ENCODE measurements at regions not wholly inside any gene's neighbourhood (a gene's known extent, or its start where the extent isn't known, plus 50 kb on each side); places are given as distances from the start of the nearest gene placed in this dataset.

DNA sequence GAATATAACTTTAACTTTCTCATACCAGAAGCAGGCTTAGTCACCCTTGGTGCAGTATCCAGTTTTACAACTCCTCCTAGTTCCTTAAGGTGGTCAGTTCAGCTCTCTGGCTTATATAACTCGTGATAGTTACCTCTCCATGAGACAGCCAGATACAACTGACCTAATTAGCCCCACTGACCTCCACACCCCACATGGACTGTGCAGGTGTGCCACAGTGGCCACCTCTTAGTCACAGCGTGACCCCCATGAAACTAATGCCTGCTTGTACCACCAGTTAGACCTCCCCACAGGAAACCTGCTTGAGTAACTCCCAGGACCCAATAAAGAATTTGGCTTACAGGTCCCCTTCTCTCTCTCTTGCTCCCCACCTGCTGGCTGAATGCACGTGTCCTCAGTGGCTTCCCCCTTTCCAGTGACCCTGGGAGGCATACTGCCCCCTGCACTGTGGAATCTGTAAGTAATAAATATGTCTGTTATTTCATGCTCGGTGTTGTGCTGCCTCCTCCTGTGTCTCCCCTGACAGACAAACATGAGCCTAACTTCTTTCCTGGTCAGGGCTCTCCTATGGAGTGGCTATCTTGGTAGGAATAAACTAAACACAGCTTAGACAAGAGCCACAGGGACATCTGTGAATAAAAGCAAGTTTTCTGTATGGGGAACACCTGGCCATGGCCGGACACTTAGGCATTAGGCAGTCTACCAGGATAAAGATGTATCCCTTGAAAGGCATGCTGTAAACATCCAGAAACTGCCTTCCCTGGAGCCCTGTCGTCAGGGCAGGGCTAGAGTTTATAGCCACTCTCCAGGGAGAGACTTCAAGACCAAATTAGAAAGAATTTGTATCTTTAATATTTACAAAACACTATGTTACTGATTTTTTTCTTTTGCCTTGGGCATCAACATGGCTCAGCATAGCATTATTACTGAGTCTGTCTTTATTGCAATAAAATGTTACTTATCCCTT is 209.7 kb upstream of the BOD1L1 start:
- Histone ChIP-seq H3K4me1 (ENCODE audit: control insufficient read depth, insufficient read depth, low read length) (no peaks in the 10 kb centered on the region), H3K9me3 (ENCODE audit: control insufficient read depth, insufficient read depth, low read depth, low read length) (no peaks in the 10 kb centered on the region), H3K27ac (ENCODE audit: extremely low read depth, low read depth, low read length) (no peak overlapping the region), H3K4me3 (ENCODE audit: low read depth, low read length) (no peak overlapping the region), H3K36me3 (ENCODE audit: control insufficient read depth in 2 of 2, insufficient read depth in 1 of 2, low read length in 2 of 2) (no peaks in the 10 kb centered on the region)
- CTCF ChIA-PET: no interaction called here
- TF ChIP-seq ZNF146 (tag by site-specific recombination; IDR thresholded peaks at IDR 0.05) (no peak), ZBTB20 (tag by site-specific recombination; IDR thresholded peaks at IDR 0.05) (no peak), ZNF24 (tag by site-specific recombination; IDR thresholded peaks at IDR 0.05) (no peak)
- POLR2A ChIA-PET: no interaction called here

- Histone ChIP-seq H3K9me3 (ENCODE audit: control insufficient read depth, insufficient read depth, low read depth, low read length) (no peaks in the 10 kb centered on the region), H3K36me3 (ENCODE audit: control insufficient read depth in 2 of 2, insufficient read depth in 1 of 2, low read length in 2 of 2) (no peaks in the 10 kb centered on the region), H3K4me3 (ENCODE audit: low read depth, low read length) (no peak overlapping the region), H3K27ac (ENCODE audit: extremely low read depth, low read depth, low read length) (no peak overlapping the region), H3K4me1 (ENCODE audit: control insufficient read depth, insufficient read depth, low read length) (no peaks in the 10 kb centered on the region)
- TF ChIP-seq ZNF341 (tag by site-specific recombination; IDR thresholded peaks at IDR 0.05; ENCODE audit: low read depth): no peak
- no peak for TF ChIP-seq ZXDB (tag by site-specific recombination; IDR thresholded peaks at IDR 0.05)
- no peak for TF ChIP-seq FEZF1 (tag by site-specific recombination; IDR thresholded peaks at IDR 0.05)
- no peak for TF ChIP-seq ZNF248 (tag by site-specific recombination; IDR thresholded peaks at IDR 0.05)
- no peak for TF ChIP-seq ZBTB20 (tag by site-specific recombination; IDR thresholded peaks at IDR 0.05)
- TF ChIP-seq, protein P1, sequence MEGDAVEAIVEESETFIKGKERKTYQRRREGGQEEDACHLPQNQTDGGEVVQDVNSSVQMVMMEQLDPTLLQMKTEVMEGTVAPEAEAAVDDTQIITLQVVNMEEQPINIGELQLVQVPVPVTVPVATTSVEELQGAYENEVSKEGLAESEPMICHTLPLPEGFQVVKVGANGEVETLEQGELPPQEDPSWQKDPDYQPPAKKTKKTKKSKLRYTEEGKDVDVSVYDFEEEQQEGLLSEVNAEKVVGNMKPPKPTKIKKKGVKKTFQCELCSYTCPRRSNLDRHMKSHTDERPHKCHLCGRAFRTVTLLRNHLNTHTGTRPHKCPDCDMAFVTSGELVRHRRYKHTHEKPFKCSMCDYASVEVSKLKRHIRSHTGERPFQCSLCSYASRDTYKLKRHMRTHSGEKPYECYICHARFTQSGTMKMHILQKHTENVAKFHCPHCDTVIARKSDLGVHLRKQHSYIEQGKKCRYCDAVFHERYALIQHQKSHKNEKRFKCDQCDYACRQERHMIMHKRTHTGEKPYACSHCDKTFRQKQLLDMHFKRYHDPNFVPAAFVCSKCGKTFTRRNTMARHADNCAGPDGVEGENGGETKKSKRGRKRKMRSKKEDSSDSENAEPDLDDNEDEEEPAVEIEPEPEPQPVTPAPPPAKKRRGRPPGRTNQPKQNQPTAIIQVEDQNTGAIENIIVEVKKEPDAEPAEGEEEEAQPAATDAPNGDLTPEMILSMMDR (tag by site-specific recombination; IDR thresholded peaks at IDR 0.05): no peak
- TF ChIP-seq ZNF138 (tag by site-specific recombination; IDR thresholded peaks at IDR 0.05; ENCODE audit: borderline replicate concordance): no peak
- CTCF ChIA-PET: no interaction called here
- POLR2A ChIA-PET: no interaction called here
These were observed 213.1 kb upstream of the BOD1L1 start for GRCh38 chr4:13840502-13841190.

GRCh38 chr4:13844740-13845139 is 217.2 kb upstream of the BOD1L1 start:
- H3K4me1 ChIP-seq (ENCODE audit: control insufficient read depth, insufficient read depth, low read length): no peaks in the 10 kb centered on the region
- TF ChIP-seq, protein P2, sequence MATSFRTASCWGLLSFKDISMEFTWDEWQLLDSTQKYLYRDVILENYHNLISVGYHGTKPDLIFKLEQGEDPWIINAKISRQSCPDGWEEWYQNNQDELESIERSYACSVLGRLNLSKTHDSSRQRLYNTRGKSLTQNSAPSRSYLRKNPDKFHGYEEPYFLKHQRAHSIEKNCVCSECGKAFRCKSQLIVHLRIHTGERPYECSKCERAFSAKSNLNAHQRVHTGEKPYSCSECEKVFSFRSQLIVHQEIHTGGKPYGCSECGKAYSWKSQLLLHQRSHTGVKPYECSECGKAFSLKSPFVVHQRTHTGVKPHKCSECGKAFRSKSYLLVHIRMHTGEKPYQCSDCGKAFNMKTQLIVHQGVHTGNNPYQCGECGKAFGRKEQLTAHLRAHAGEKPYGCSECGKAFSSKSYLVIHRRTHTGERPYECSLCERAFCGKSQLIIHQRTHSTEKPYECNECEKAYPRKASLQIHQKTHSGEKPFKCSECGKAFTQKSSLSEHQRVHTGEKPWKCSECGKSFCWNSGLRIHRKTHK (tag by site-specific recombination; IDR thresholded peaks at IDR 0.05): no peak
- TF ChIP-seq, protein P3, sequence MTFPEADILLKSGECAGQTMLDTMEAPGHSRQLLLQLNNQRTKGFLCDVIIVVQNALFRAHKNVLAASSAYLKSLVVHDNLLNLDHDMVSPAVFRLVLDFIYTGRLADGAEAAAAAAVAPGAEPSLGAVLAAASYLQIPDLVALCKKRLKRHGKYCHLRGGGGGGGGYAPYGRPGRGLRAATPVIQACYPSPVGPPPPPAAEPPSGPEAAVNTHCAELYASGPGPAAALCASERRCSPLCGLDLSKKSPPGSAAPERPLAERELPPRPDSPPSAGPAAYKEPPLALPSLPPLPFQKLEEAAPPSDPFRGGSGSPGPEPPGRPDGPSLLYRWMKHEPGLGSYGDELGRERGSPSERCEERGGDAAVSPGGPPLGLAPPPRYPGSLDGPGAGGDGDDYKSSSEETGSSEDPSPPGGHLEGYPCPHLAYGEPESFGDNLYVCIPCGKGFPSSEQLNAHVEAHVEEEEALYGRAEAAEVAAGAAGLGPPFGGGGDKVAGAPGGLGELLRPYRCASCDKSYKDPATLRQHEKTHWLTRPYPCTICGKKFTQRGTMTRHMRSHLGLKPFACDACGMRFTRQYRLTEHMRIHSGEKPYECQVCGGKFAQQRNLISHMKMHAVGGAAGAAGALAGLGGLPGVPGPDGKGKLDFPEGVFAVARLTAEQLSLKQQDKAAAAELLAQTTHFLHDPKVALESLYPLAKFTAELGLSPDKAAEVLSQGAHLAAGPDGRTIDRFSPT (tag by site-specific recombination; IDR thresholded peaks at IDR 0.05): no peak
- TF ChIP-seq GLIS2 (tag by site-specific recombination; IDR thresholded peaks at IDR 0.05): no peak
- no peak for TF ChIP-seq ZNF248 (tag by site-specific recombination; IDR thresholded peaks at IDR 0.05)
- no peak for TF ChIP-seq ZBTB1 (tag by site-specific recombination; IDR thresholded peaks at IDR 0.05)
- no peak for TF ChIP-seq ZNF302 (tag by site-specific recombination; IDR thresholded peaks at IDR 0.05; ENCODE audit: low read depth)
- TF ChIP-seq, protein P4, sequence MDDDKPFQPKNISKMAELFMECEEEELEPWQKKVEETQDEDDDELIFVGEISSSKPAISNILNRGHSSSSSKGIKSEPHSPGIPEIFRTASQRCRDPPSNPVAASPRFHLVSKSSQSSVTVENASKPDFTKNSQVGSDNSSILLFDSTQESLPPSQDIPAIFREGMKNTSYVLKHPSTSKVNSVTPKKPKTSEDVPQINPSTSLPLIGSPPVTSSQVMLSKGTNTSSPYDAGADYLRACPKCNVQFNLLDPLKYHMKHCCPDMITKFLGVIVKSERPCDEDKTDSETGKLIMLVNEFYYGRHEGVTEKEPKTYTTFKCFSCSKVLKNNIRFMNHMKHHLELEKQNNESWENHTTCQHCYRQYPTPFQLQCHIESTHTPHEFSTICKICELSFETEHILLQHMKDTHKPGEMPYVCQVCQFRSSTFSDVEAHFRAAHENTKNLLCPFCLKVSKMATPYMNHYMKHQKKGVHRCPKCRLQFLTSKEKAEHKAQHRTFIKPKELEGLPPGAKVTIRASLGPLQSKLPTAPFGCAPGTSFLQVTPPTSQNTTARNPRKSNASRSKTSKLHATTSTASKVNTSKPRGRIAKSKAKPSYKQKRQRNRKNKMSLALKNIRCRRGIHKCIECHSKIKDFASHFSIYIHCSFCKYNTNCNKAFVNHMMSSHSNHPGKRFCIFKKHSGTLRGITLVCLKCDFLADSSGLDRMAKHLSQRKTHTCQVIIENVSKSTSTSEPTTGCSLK (tag by site-specific recombination; IDR thresholded peaks at IDR 0.05): no peak
- H3K9me3 ChIP-seq (ENCODE audit: control insufficient read depth, insufficient read depth, low read depth, low read length): no peaks in the 10 kb centered on the region
- H3K36me3 ChIP-seq (ENCODE audit: control insufficient read depth in 2 of 2, insufficient read depth in 1 of 2, low read length in 2 of 2): no peaks in the 10 kb centered on the region
- POLR2A ChIA-PET: no interaction called here
- H3K27ac ChIP-seq (ENCODE audit: extremely low read depth, low read depth, low read length): no peak overlapping the region
- H3K4me3 ChIP-seq (ENCODE audit: low read depth, low read length): no peak overlapping the region
- CTCF ChIA-PET: no interaction called here

All from HEK293 (cell line).